Ascending aorta (tissue), 2 donors: ENCODE measurements at regions not wholly inside any gene's neighbourhood (a gene's known extent, or its start where the extent isn't known, plus 50 kb on each side); places are given as distances from the start of the nearest gene placed in this dataset.
A peak's percentile ranks its signal among the peaks of the same experiment; 100 is the strongest.

ENCODE experiments used
- DNase-seq, 2 donors: peaks; one replicate each; pipeline ENCODE4 v3.0.0-alpha.2; 2019; ENCODE audit warnings: low spot score in 2 of 2
- H3K27ac ChIP-seq, 2 donors: fragments of 200-600 bp; sonication (generic); one replicate each; pipeline ENCODE4 v1.5.1; 2016 to 2017; ENCODE audit warnings: mild to moderate bottlenecking in 1 of 2
- H3K27me3 ChIP-seq: fragments of 200-600 bp; sonication (generic); one replicate; pipeline ENCODE4 v1.5.1; 2017
- H3K36me3 ChIP-seq, 2 donors: fragments of 200-600 bp; sonication (generic); one replicate each; pipeline ENCODE4 v1.5.1; 2016
- H3K4me1 ChIP-seq, 2 donors: fragments of 200-600 bp; sonication (generic); one replicate each; pipeline ENCODE4 v1.5.1; 2016 to 2017; ENCODE audit warnings: mild to moderate bottlenecking in 1 of 2
- H3K4me3 ChIP-seq, 2 donors: fragments of 200-600 bp; sonication (generic); one replicate each; pipeline ENCODE4 v1.5.1; 2016 to 2017; ENCODE audit warnings: mild to moderate bottlenecking in 1 of 2
- H3K9me3 ChIP-seq, 2 donors: fragments of 200-600 bp; sonication (generic); one replicate each; pipeline ENCODE4 v1.5.1; 2016
- CTCF ChIP-seq, 3 experiments: fragments of 200-600 bp in 2 of 3; fragments of 450-650 bp in 1 of 3; sonication (generic) in 2 of 3; IDR thresholded peaks; one replicate each; pipeline ENCODE4 v1.5.1; 2016 to 2019; ENCODE audit warnings: antibody characterized with exemption in 3 of 3, mild to moderate bottlenecking in 1 of 3, moderate library complexity in 1 of 3
- intact Hi-C: fragments of 100-400 bp; cut with DNase I; formaldehyde crosslinking; loops from one replicate; pipeline ENCODE4 v1.15.1; 2023

- intact Hi-C loops: no loop called here
- Histone ChIP-seq H3K4me1 (peaks cover 0 to 3% of the 10 kb centered on the region in 2 donors), H3K36me3 (no peaks in the 10 kb centered on the region), H3K27me3 (no peaks in the 10 kb centered on the region), H3K27ac (peak overlapping the region in 1 of 2 donors; percentile 17), H3K4me3 (no peak overlapping the region), H3K9me3 (no peaks in the 10 kb centered on the region)
- TF ChIP-seq CTCF (IDR thresholded peaks at IDR 0.05): no peak
- DNase-seq: no peak
Observed at GRCh38 chr12:20197411-20197810, 170.9 kb upstream of the PDE3A start.

GRCh38 chr12:20199780-20200179 is 168.6 kb upstream of the PDE3A start:
- Histone ChIP-seq H3K27me3 (no peaks in the 10 kb centered on the region), H3K4me1 (peaks cover 0 to 3% of the 10 kb centered on the region in 2 donors), H3K4me3 (no peak overlapping the region), H3K36me3 (no peaks in the 10 kb centered on the region), H3K27ac (no peak overlapping the region), H3K9me3 (no peaks in the 10 kb centered on the region)
- intact Hi-C loops: no loop called here
- no peak for TF ChIP-seq CTCF (IDR thresholded peaks at IDR 0.05)
- no peak for DNase-seq

GRCh38 chr12:20201733-20202132 is 166.6 kb upstream of the PDE3A start:
- no peak for DNase-seq
- no peaks in the 10 kb centered on the region for H3K9me3 ChIP-seq
- peaks cover 0 to 3% of the 10 kb centered on the region in 2 donors for H3K4me1 ChIP-seq
- no peak for TF ChIP-seq CTCF (IDR thresholded peaks at IDR 0.05)
- intact Hi-C loops: no loop called here
- no peaks in the 10 kb centered on the region for H3K27me3 ChIP-seq
- H3K36me3 ChIP-seq: no peaks in the 10 kb centered on the region
- no peak overlapping the region for H3K27ac ChIP-seq
- H3K4me3 ChIP-seq: no peak overlapping the region

- peaks cover 0 to under 1% of the 10 kb centered on the region in 2 donors for H3K4me1 ChIP-seq
- H3K4me3 ChIP-seq: no peak overlapping the region
- no peaks in the 10 kb centered on the region for H3K36me3 ChIP-seq
- no peak for DNase-seq
- intact Hi-C loops: no loop called here
- no peak overlapping the region for H3K27ac ChIP-seq
- no peaks in the 10 kb centered on the region for H3K9me3 ChIP-seq
- no peak for TF ChIP-seq CTCF (IDR thresholded peaks at IDR 0.05)
- H3K27me3 ChIP-seq: no peaks in the 10 kb centered on the region
Observed at GRCh38 chr12:20205854-20206253, 162.5 kb upstream of the PDE3A start.

GRCh38 chr12:20206410-20206809 is 161.9 kb upstream of the PDE3A start:
- DNase-seq: no peak
- Histone ChIP-seq H3K9me3 (no peaks in the 10 kb centered on the region), H3K27me3 (no peaks in the 10 kb centered on the region), H3K27ac (no peak overlapping the region), H3K4me1 (peaks cover 0 to 6% of the 10 kb centered on the region in 2 donors), H3K4me3 (no peak overlapping the region), H3K36me3 (no peaks in the 10 kb centered on the region)
- intact Hi-C loops: no loop called here
- no peak for TF ChIP-seq CTCF (IDR thresholded peaks at IDR 0.05)

- no peaks in the 10 kb centered on the region for H3K36me3 ChIP-seq
- peak overlapping the region; percentile 72 for H3K27ac ChIP-seq
- DNase-seq: no peak
- TF ChIP-seq CTCF (IDR thresholded peaks at IDR 0.05): no peak
- no peak overlapping the region for H3K4me3 ChIP-seq
- intact Hi-C loops: loop anchor here (5.0 to 10.0 kb wide), 2 partner anchors 157 to 466 kb away; partner anchors contain the start of gene PDE3A
- no peaks in the 10 kb centered on the region for H3K9me3 ChIP-seq
- no peaks in the 10 kb centered on the region for H3K27me3 ChIP-seq
- peaks cover 0 to 20% of the 10 kb centered on the region in 2 donors for H3K4me1 ChIP-seq
Observed at GRCh38 chr12:20210621-20211215, 157.6 kb upstream of the PDE3A start.
